ENCODE measurements at regions not wholly inside any gene's neighbourhood (a gene's known extent, or its start where the extent isn't known, plus 50 kb on each side); places are given as distances from the start of the nearest gene placed in this dataset.

GRCh38 chr15:96019114-96019513, 311.4 kb upstream of the NR2F2 start:
- H3K9me3 ChIP-seq (ENCODE audit: insufficient read depth, low read length) = peaks cover 3% of the 10 kb centered on the region; the same call in 1 of the 2 replicates
- no peak overlapping the region for H3K4me3 ChIP-seq (ENCODE audit: insufficient read length, low read depth)
- no peak for DNase-seq (ENCODE audit: low read depth, low spot score)
- H3K4me1 ChIP-seq (ENCODE audit: insufficient read depth, insufficient read length) = no peaks in the 10 kb centered on the region
- H3K36me3 ChIP-seq (ENCODE audit: insufficient read depth, insufficient read length, low read length) = no peaks in the 10 kb centered on the region
- H3K27me3 ChIP-seq (ENCODE audit: insufficient read depth, insufficient read length) = no peaks in the 10 kb centered on the region
- no peak overlapping the region for H3K9ac ChIP-seq (ENCODE audit: insufficient read length, low read depth)
- TF ChIP-seq YY1 (IDR thresholded peaks at IDR 0.05; ENCODE audit: insufficient read depth, insufficient read length) (no peak), ZNF274 (IDR thresholded peaks at IDR 0.05; ENCODE audit: low read depth, low read length) (no peak), SUZ12 (IDR thresholded peaks at IDR 0.05; ENCODE audit: extremely low read depth, insufficient read depth, insufficient read length) (no peak)

DNA sequence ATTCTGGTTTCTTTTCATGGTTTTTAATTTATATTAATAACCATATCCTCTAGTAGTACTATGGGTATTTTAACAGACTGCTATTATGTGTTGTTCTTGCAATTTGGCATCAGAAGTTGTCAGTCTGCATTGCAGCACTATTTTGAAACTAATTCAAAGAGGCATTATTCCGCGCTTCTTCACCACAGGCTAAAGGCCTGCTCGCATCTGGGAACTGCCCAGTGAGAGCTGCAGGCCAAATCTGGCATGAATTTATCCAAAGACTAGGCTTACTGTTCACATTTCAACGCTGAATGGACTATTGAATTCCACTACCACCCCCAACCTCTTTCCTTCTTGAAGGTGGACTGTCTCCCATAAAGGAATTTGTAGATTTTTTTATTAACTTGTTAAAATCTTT, 310.4 kb upstream of the NR2F2 start:
- H3K9ac ChIP-seq (ENCODE audit: insufficient read length, low read depth) = no peak overlapping the region
- no peaks in the 10 kb centered on the region for H3K4me1 ChIP-seq (ENCODE audit: insufficient read depth, insufficient read length)
- no peak for DNase-seq (ENCODE audit: low read depth, low spot score)
- peaks cover 3% of the 10 kb centered on the region; the same call in 1 of the 2 replicates for H3K9me3 ChIP-seq (ENCODE audit: insufficient read depth, low read length)
- TF ChIP-seq YY1 (IDR thresholded peaks at IDR 0.05; ENCODE audit: insufficient read depth, insufficient read length) (no peak), SUZ12 (IDR thresholded peaks at IDR 0.05; ENCODE audit: extremely low read depth, insufficient read depth, insufficient read length) (no peak), ZNF274 (IDR thresholded peaks at IDR 0.05; ENCODE audit: low read depth, low read length) (no peak)
- no peak overlapping the region for H3K4me3 ChIP-seq (ENCODE audit: insufficient read length, low read depth)
- H3K27me3 ChIP-seq (ENCODE audit: insufficient read depth, insufficient read length) = no peaks in the 10 kb centered on the region
- H3K36me3 ChIP-seq (ENCODE audit: insufficient read depth, insufficient read length, low read length) = no peaks in the 10 kb centered on the region

DNA sequence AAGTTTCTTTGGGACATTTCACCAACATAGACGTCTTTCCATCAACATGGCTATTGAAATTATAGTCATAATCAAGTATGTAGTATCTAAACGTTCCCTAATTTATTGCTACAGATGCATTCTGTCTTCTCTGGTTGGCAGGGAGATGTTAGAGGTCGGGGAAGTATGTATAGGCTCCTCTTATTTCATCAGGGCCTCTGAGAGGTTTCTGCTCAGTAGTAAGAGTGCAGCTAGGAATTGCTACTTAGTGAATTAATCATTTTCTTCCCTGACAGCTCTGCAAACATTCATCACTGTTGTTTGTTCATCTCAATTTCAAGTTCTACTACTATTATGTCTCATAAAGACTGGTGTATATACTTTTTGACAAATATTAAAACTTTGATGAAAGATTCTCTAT, 309.7 kb upstream of the NR2F2 start:
- Histone ChIP-seq H3K36me3 (ENCODE audit: insufficient read depth, insufficient read length, low read length) (no peaks in the 10 kb centered on the region), H3K4me3 (ENCODE audit: insufficient read length, low read depth) (no peak overlapping the region), H3K4me1 (ENCODE audit: insufficient read depth, insufficient read length) (no peaks in the 10 kb centered on the region), H3K27me3 (ENCODE audit: insufficient read depth, insufficient read length) (no peaks in the 10 kb centered on the region), H3K9ac (ENCODE audit: insufficient read length, low read depth) (no peak overlapping the region), H3K9me3 (ENCODE audit: insufficient read depth, low read length) (peaks cover 3% of the 10 kb centered on the region; the same call in 1 of the 2 replicates)
- DNase-seq (ENCODE audit: low read depth, low spot score) = no peak
- TF ChIP-seq YY1 (IDR thresholded peaks at IDR 0.05; ENCODE audit: insufficient read depth, insufficient read length) = no peak
- TF ChIP-seq ZNF274 (IDR thresholded peaks at IDR 0.05; ENCODE audit: low read depth, low read length) = no peak
- no peak for TF ChIP-seq SUZ12 (IDR thresholded peaks at IDR 0.05; ENCODE audit: extremely low read depth, insufficient read depth, insufficient read length)

- no peaks in the 10 kb centered on the region for H3K4me1 ChIP-seq (ENCODE audit: insufficient read depth, insufficient read length)
- no peaks in the 10 kb centered on the region for H3K27me3 ChIP-seq (ENCODE audit: insufficient read depth, insufficient read length)
- DNase-seq (ENCODE audit: low read depth, low spot score) = no peak
- H3K9ac ChIP-seq (ENCODE audit: insufficient read length, low read depth) = no peak overlapping the region
- TF ChIP-seq YY1 (IDR thresholded peaks at IDR 0.05; ENCODE audit: insufficient read depth, insufficient read length) (no peak), ZNF274 (IDR thresholded peaks at IDR 0.05; ENCODE audit: low read depth, low read length) (no peak), SUZ12 (IDR thresholded peaks at IDR 0.05; ENCODE audit: extremely low read depth, insufficient read depth, insufficient read length) (no peak)
- no peaks in the 10 kb centered on the region for H3K36me3 ChIP-seq (ENCODE audit: insufficient read depth, insufficient read length, low read length)
- H3K9me3 ChIP-seq (ENCODE audit: insufficient read depth, low read length) = peaks cover 3% of the 10 kb centered on the region; the same call in 1 of the 2 replicates
- no peak overlapping the region for H3K4me3 ChIP-seq (ENCODE audit: insufficient read length, low read depth)
Observed at GRCh38 chr15:96023081-96023480, 307.4 kb upstream of the NR2F2 start.

- Histone ChIP-seq H3K36me3 (ENCODE audit: insufficient read depth, insufficient read length, low read length) (no peaks in the 10 kb centered on the region), H3K4me1 (ENCODE audit: insufficient read depth, insufficient read length) (no peaks in the 10 kb centered on the region), H3K9ac (ENCODE audit: insufficient read length, low read depth) (no peak overlapping the region), H3K4me3 (ENCODE audit: insufficient read length, low read depth) (no peak overlapping the region), H3K9me3 (ENCODE audit: insufficient read depth, low read length) (peaks cover 3% of the 10 kb centered on the region; the same call in 1 of the 2 replicates), H3K27me3 (ENCODE audit: insufficient read depth, insufficient read length) (no peaks in the 10 kb centered on the region)
- TF ChIP-seq ZNF274 (IDR thresholded peaks at IDR 0.05; ENCODE audit: low read depth, low read length) = no peak
- TF ChIP-seq SUZ12 (IDR thresholded peaks at IDR 0.05; ENCODE audit: extremely low read depth, insufficient read depth, insufficient read length) = no peak
- no peak for TF ChIP-seq YY1 (IDR thresholded peaks at IDR 0.05; ENCODE audit: insufficient read depth, insufficient read length)
- DNase-seq (ENCODE audit: low read depth, low spot score) = no peak
Observed at GRCh38 chr15:96027501-96027900, 303.0 kb upstream of the NR2F2 start.

DNA sequence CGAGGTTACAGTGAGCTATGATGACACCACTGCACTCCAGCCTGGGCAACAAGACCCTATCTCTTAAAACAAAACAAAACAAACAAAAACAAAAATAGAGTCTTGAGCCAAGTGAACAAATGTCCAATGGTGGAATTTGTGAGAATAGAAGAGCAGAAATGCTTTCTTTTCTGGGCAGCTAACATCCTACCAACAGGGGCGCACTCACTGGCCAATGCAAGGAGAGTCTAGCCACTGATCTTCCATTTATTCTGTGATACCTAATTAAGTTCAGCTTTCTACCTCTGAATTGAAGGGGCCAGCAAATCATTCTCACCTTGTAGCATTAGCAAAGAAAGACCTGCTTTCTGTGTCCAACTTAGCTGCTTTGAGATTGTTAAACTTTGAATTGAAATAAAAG, 301.9 kb upstream of the NR2F2 start:
- no peak for DNase-seq (ENCODE audit: low read depth, low spot score)
- H3K36me3 ChIP-seq (ENCODE audit: insufficient read depth, insufficient read length, low read length) = no peaks in the 10 kb centered on the region
- no peaks in the 10 kb centered on the region for H3K27me3 ChIP-seq (ENCODE audit: insufficient read depth, insufficient read length)
- no peaks in the 10 kb centered on the region for H3K4me1 ChIP-seq (ENCODE audit: insufficient read depth, insufficient read length)
- no peaks in the 10 kb centered on the region for H3K9me3 ChIP-seq (ENCODE audit: insufficient read depth, low read length)
- H3K9ac ChIP-seq (ENCODE audit: insufficient read length, low read depth) = no peak overlapping the region
- H3K4me3 ChIP-seq (ENCODE audit: insufficient read length, low read depth) = no peak overlapping the region
- TF ChIP-seq ZNF274 (IDR thresholded peaks at IDR 0.05; ENCODE audit: low read depth, low read length) (no peak), YY1 (IDR thresholded peaks at IDR 0.05; ENCODE audit: insufficient read depth, insufficient read length) (no peak), SUZ12 (IDR thresholded peaks at IDR 0.05; ENCODE audit: extremely low read depth, insufficient read depth, insufficient read length) (no peak)

DNA sequence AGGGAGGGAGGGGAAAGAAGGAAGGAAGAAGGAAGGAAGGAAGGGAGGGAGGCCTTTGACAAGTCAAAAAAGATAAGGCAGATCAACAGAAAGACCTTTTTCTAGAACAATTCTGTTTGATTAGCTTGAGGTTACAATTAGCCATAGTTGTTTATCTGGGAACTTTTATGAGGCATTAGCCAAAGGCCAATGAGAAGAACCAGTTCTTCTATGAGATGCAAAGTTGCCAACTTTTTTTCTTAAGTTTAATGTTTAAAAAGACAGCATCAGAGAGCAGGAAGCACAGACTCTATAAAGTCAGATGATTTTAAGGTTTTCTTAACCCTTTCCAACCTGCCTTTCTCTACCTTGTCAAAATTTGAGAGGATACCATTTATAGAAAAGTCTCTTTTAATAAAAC, 301.3 kb upstream of the NR2F2 start:
- no peak for DNase-seq (ENCODE audit: low read depth, low spot score)
- H3K36me3 ChIP-seq (ENCODE audit: insufficient read depth, insufficient read length, low read length) = no peaks in the 10 kb centered on the region
- TF ChIP-seq SUZ12 (IDR thresholded peaks at IDR 0.05; ENCODE audit: extremely low read depth, insufficient read depth, insufficient read length) = no peak
- TF ChIP-seq YY1 (IDR thresholded peaks at IDR 0.05; ENCODE audit: insufficient read depth, insufficient read length) = no peak
- no peak for TF ChIP-seq ZNF274 (IDR thresholded peaks at IDR 0.05; ENCODE audit: low read depth, low read length)
- H3K9me3 ChIP-seq (ENCODE audit: insufficient read depth, low read length) = no peaks in the 10 kb centered on the region
- H3K27me3 ChIP-seq (ENCODE audit: insufficient read depth, insufficient read length) = no peaks in the 10 kb centered on the region
- H3K9ac ChIP-seq (ENCODE audit: insufficient read length, low read depth) = no peak overlapping the region
- H3K4me1 ChIP-seq (ENCODE audit: insufficient read depth, insufficient read length) = no peaks in the 10 kb centered on the region
- no peak overlapping the region for H3K4me3 ChIP-seq (ENCODE audit: insufficient read length, low read depth)
